ENCODE measurements at regions not wholly inside any gene's neighbourhood (a gene's known extent, or its start where the extent isn't known, plus 50 kb on each side); places are given as distances from the start of the nearest gene placed in this dataset.
A peak's percentile ranks its signal among the peaks of the same experiment; 100 is the strongest.

- no peak for DNase-seq (ENCODE audit: low read depth)
Measured at GRCh38 chr3:95134693-95135413, 1072.0 kb downstream of the NSUN3 start.

GRCh38 chr3:95148107-95148506, 1085.2 kb downstream of the NSUN3 start:
- no peak for DNase-seq (ENCODE audit: low read depth)

DNA sequence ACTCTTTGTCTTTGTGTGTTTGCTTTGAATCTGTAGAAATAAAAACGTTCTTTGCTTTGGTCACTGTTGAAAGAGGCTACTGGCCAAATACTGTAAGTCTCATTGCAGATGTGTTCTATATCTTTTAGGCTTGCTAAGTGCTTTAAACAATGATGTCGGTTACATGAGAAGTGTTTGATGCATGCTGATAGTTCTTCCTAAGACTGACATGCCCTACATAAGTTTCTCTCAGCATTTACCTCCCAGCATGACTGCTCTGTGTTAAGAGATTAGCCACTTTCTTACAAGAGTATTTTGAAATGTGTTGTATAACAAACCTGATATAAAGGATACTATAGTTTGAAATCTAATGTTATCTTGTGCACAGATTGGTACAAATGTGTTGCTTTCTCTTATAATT, 1088.7 kb downstream of the NSUN3 start:
- DNase-seq (ENCODE audit: low read depth), result no peak

- DNase-seq (ENCODE audit: low read depth), result peak; percentile 83
Measured at GRCh38 chr3:95154766-95155165, 1091.9 kb downstream of the NSUN3 start.

DNA sequence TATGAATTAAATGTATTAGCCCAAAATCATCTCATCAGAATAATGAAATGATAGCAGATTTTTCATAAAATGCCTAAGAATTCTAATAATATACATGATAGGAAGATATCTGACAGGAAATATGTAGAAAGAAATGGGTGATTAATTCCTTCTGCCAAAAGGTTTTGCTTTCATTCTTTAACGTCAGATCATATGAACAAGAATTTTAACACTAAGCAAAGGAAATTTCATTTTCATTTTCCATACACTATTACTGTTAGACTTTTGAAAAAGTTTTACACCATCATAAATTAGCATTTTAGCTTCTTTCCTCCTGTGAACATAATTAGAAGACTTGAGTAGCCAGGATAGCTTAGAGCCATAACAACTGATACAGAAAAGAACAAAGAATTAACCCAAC, 1099.9 kb downstream of the NSUN3 start:
- no peak for DNase-seq (ENCODE audit: low read depth)

DNA sequence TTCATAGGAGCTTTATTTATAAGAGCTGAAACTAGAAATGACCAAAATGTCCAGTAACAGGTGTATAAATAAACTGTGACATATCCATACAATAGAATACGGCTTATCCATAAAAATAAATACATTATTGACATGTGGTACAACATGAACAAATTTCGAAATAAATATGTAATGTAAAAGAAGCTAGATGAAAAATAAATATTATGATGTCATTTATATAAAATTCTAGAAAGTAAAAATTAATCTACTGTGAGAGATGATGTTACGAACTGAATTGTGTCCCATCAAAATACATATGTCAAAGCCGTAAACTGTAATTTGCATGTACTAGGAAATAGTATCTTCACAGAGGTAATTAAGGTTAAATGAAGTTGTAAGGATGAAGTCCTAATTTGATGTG, 1104.9 kb downstream of the NSUN3 start:
- DNase-seq (ENCODE audit: low read depth), result no peak

- DNase-seq (ENCODE audit: low read depth), result no peak
Measured at GRCh38 chr3:95168526-95168925, 1105.7 kb downstream of the NSUN3 start.

- no peak for DNase-seq (ENCODE audit: low read depth)
Measured at GRCh38 chr3:95172164-95172943, 1109.5 kb downstream of the NSUN3 start.

- DNase-seq (ENCODE audit: low read depth), result no peak
Measured at GRCh38 chr3:95177096-95177495, 1114.2 kb downstream of the NSUN3 start.

- no peak for DNase-seq (ENCODE audit: low read depth)
Measured at GRCh38 chr3:95184038-95184437, 1121.2 kb downstream of the NSUN3 start.

GRCh38 chr3:95189348-95189747, 1126.5 kb downstream of the NSUN3 start:
- no peak for DNase-seq (ENCODE audit: low read depth)

DNA sequence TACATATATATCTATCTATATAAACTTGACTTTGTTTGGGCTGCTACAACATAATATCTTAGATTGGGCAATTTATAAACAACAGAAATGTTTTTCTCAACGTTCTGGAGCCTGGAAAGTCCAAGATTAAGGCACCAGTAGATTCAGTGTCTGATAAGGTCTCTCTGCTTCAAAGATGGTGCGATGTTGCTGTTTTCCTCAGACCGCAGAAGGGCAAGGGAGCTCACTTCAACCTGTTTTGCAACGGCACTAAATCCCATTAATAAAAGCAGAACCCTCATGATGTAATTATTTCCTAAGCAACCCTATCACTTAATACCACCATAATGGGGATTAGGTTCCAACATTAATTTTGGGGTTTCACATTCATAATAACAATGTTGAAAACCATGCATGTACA, 1134.8 kb downstream of the NSUN3 start:
- no peak for DNase-seq (ENCODE audit: low read depth)

GRCh38 chr3:95200384-95200783, 1137.5 kb downstream of the NSUN3 start:
- no peak for DNase-seq (ENCODE audit: low read depth)

DNA sequence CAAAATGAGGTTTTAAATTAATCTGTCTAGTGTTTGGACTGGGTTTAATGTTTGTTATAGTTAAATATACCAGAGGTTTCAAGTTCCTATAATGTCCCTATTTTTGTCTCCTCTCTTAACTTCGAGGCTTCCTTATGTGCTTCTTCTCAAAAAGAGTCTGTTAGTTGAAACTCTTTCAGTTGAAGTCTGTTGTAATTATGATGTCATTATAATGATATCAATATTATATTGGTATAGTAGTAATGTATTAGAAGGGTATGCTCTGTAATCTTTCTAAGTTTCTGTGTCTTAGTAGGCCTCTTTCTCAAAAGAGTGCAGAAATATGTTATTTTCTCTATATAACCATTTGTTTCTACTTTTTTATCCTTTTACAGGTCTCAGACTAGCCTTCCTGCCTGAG, 1148.0 kb downstream of the NSUN3 start:
- DNase-seq (ENCODE audit: low read depth), result no peak

DNA sequence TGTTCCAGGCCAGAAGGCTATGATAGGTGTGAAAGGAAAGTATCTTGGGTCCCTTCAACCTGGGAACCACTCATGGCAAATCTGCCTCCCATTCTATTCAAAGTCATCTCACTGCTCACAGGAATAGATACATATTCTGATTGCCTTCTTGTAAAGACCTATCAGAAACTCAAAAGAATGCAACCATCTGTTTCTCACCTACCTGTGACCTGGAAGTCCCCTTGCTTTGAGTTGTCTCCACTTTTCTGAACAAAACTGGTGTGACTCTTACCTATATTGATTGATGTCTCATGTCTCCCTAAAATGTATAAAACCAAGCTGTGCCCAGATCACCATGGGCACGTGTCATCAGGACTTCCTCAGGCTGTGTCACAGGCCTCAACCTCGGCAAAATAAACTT, 1149.3 kb downstream of the NSUN3 start:
- no peak for DNase-seq (ENCODE audit: low read depth)

GRCh38 chr3:95215437-95215957, 1152.6 kb downstream of the NSUN3 start:
- DNase-seq (ENCODE audit: low read depth), result no peak

DNA sequence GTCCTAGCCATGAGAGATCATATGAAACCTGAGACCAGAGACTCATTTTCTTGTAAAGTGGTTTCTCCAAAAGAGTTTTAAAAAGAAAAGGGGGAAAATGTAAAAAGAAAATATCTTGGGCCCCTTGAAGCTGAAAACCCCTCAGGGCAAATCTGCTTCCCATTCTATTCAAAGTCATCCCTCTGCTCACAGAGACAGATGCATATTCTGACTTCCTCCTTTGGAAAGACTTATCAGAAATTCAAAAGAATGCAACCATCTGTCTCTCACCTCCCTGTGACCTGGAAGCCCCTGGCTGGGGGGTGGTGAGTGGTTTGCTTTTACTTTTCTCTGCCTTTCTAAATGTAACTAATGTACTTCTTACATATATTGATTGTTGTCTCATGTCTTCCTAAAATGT, 1154.8 kb downstream of the NSUN3 start:
- no peak for DNase-seq (ENCODE audit: low read depth)

- no peak for DNase-seq (ENCODE audit: low read depth)
Measured at GRCh38 chr3:95218484-95218883, 1155.6 kb downstream of the NSUN3 start.

GRCh38 chr3:95226437-95226836, 1163.6 kb downstream of the NSUN3 start:
- DNase-seq (ENCODE audit: low read depth), result no peak

DNA sequence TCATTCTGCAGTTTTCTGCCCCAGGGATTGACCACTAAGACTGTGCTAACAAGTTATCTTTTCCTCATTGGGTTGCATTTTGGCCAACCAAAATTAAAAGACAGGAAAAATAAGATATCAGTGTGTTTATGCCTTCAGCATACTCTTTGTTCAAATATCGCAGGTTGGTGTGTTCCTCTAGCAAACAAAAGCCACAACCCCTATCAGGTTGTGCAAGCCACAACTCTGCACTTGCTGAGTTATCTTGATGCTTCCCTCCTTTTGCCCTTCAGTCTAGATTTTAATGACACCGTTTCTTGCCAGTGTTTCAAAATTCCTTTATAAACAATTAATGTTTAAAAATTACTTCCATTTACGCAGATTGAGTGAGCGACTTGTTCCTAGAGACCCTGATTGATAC, 1164.2 kb downstream of the NSUN3 start:
- DNase-seq (ENCODE audit: low read depth), result no peak

GRCh38 chr3:95228416-95228815, 1165.6 kb downstream of the NSUN3 start:
- peak; percentile 77 for DNase-seq (ENCODE audit: low read depth)

- peak; percentile 10 for DNase-seq (ENCODE audit: low read depth)
Measured at GRCh38 chr3:95235916-95236315, 1173.1 kb downstream of the NSUN3 start.

DNA sequence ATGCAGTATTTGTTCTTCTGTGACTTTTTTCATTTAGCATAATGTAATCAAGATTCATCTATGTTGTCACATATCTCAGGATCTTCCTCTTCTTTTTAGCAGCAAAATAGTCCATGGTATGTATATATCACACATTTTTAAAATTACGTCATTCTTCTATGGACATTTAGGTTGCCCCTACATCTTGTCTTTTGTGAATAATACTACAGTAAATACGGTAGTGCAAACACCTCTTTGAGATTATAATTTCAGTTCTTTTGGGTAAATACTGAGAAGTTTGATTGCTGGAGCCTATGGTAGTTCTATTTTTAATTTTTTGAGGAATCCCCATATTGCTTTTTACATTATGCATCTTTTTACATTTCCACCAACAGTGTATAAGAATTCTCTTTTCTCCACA, 1174.9 kb downstream of the NSUN3 start:
- DNase-seq (ENCODE audit: low read depth), result no peak

All from HT1080 (cell line).